Stimulated activated CD8-positive, alpha-beta memory T cell treated with anti-CD3 and anti-CD28 coated beads, Interleukin-4, amount 100 ng/mL, for 48 hours (primary cell): ENCODE measurements at regions not wholly inside any gene's neighbourhood (a gene's known extent, or its start where the extent isn't known, plus 50 kb on each side); places are given as distances from the start of the nearest gene placed in this dataset.
"Not testable (repeated sequence)": the region's sequence is repeated elsewhere in the genome, so short reads cannot be mapped to it uniquely, and the experiment has no call there.

Experiments used
- DNase-seq: peaks from one replicate; pipeline ENCODE4 v3.0.0-alpha.2; 2020

GRCh38 chr18:62442391-62442790 is 80.4 kb upstream of the ZCCHC2 start:
- no peak for DNase-seq

- no peak for DNase-seq
Measured at GRCh38 chr18:62445386-62445917, 77.4 kb upstream of the ZCCHC2 start.

- no peak for DNase-seq
Measured at GRCh38 chr18:62446511-62446910, 76.3 kb upstream of the ZCCHC2 start.

- DNase-seq, result no peak
Measured at GRCh38 chr18:62447652-62448051, 75.2 kb upstream of the ZCCHC2 start.

- DNase-seq, result no peak
Measured at GRCh38 chr18:62448426-62448825, 74.4 kb upstream of the ZCCHC2 start.

- DNase-seq, result no peak
Measured at GRCh38 chr18:62449490-62450104, 73.2 kb upstream of the ZCCHC2 start.

GRCh38 chr18:62450175-62450545 is 72.7 kb upstream of the ZCCHC2 start:
- DNase-seq, result no peak

- no peak for DNase-seq
Measured at GRCh38 chr18:62450546-62451410, 72.0 kb upstream of the ZCCHC2 start.

- DNase-seq, result peak; percentile 47
Measured at GRCh38 chr18:62452280-62452831, 70.5 kb upstream of the ZCCHC2 start.

GRCh38 chr18:62453864-62454263 is 69.0 kb upstream of the ZCCHC2 start:
- DNase-seq, result no peak

- DNase-seq, result no peak
Measured at GRCh38 chr18:62454527-62454926, 68.3 kb upstream of the ZCCHC2 start.

GRCh38 chr18:62455222-62455621 is 67.6 kb upstream of the ZCCHC2 start:
- no peak for DNase-seq

- DNase-seq, result no peak
Measured at GRCh38 chr18:62457877-62458276, 64.9 kb upstream of the ZCCHC2 start.

GRCh38 chr18:62458346-62458745 is 64.5 kb upstream of the ZCCHC2 start:
- DNase-seq, result no peak

GRCh38 chr18:62458868-62459716 is 63.7 kb upstream of the ZCCHC2 start:
- no peak for DNase-seq

GRCh38 chr18:62460851-62461300 is 61.9 kb upstream of the ZCCHC2 start:
- DNase-seq, result no peak

- DNase-seq, result no peak
Measured at GRCh38 chr18:62461591-62461990, 61.2 kb upstream of the ZCCHC2 start.

- DNase-seq, result no peak
Measured at GRCh38 chr18:62464266-62464665, 58.6 kb upstream of the ZCCHC2 start.

- DNase-seq, result not testable (repeated sequence)
Measured at GRCh38 chr18:62469131-62469530, 53.7 kb upstream of the ZCCHC2 start.
